HG02885 (cell line): ENCODE measurements at regions not wholly inside any gene's neighbourhood (a gene's known extent, or its start where the extent isn't known, plus 50 kb on each side); places are given as distances from the start of the nearest gene placed in this dataset.
"Not testable (repeated sequence)": the region's sequence is repeated elsewhere in the genome, so short reads cannot be mapped to it uniquely, and the experiment has no call there.

ENCODE experiments used
- ATAC-seq: cut with Tn5 transposase; IDR thresholded peaks from one replicate; pipeline ENCODE4 v1.9.1; 2021; ENCODE audit warnings: mild to moderate bottlenecking; ENCODE audit not compliant: unreplicated experiment, poor library complexity

DNA sequence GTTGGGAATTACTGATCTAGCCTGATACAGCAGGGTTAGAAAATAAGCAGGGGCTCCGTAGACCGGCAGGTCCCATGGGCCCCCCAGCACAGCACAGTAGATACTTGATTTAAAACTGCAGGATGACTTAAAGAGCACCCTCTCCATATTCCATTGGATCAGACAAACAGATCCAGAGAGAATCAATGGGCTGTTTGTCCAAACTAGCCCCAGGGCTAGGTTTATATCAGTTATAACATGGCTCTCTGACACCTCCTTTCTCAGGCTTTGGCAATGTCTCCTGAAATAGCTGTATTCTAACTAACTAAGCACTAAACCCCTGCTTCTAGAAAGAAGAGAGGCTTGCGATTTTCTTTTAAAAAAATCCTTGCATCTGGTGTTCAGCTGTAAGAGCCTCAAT lies 100.4 kb upstream of the GALNT18 start:
- no peak for ATAC-seq

DNA sequence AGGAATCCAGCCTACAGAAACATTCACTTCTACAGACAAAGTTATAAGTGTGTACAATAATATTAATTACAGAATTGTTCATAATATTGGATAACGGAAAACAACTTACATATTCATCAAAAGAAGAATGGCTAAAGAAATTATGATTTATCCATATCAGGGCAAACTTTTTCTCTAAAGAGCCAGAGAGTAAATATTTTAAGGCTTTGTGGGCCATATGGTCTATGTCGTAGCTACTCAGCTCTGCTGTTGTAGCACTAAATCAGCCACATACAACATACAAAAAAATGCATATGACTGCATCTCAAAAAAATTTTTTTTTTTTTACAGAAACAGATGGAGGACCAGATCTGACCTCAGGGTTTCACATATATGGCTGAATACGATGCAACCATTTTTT lies 96.7 kb upstream of the GALNT18 start:
- no peak for ATAC-seq

DNA sequence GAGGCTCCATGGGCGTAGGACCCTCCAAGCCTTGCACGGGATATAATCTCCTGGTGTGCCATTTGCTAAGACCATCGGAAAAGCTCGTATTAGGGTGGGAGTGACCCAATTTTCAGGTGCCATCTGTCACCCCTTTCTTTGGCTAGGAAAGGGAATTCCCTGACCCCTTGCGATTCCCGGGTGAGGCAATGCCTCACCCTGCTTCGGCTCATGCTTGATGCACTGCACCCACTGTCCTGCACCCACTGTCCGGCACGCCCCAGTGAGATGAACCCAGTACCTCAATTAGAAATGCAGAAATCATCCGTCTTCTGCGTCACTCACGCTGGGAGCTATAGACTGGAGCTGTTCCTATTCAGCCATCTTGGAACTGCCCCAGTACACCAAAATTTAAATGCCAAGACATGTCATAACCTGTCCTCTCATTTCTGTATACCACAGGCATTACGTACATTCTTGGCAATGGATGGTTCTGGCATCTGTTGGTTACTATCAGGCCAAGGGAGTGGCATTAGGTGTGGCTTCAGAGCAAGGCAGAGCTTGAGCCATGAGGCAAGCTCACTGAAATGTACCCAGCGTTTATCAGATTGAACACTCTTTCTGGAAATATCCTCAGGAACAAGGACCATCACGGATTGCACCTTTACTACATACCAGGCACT lies 95.4 kb upstream of the GALNT18 start:
- ATAC-seq, result no peak

DNA sequence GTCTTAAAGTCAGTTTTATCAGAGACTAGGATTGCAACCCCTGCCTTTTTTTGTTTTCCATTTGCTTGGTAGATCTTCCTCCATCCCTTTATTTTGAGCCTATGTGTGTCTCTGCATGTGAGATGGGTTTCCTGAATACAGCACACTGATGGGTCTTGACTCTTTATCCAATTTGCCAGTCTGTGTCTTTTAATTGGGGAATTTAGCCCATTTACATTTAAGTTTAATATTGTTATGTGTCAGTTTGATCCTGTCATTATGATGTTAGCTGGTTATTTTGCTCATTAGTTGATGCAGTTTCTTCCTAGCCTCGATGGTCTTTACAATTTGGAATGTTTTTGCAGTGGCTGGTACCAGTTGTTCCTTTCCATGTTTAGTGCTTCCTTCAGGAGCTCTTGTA lies 93.3 kb upstream of the GALNT18 start:
- ATAC-seq, result not testable (repeated sequence)

DNA sequence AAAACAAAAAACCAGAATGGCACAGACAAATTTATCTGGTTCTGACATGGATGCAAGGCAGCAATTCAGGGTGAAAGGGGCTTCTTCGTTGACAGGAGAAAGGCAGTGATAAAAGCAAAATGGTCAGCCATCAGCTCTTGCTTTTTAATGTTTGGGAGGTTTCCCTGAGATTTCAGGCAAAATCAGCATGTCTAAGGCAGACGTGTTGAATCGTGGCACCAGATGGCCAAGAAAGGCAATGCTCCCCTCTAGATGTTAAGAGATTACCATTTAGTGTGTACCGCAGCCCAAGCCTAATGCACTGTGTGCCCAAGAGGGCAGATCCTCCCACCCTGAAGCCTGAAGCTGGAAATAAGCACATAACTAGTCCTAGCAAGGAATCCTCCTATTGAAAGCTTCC lies 88.8 kb upstream of the GALNT18 start:
- no peak for ATAC-seq

DNA sequence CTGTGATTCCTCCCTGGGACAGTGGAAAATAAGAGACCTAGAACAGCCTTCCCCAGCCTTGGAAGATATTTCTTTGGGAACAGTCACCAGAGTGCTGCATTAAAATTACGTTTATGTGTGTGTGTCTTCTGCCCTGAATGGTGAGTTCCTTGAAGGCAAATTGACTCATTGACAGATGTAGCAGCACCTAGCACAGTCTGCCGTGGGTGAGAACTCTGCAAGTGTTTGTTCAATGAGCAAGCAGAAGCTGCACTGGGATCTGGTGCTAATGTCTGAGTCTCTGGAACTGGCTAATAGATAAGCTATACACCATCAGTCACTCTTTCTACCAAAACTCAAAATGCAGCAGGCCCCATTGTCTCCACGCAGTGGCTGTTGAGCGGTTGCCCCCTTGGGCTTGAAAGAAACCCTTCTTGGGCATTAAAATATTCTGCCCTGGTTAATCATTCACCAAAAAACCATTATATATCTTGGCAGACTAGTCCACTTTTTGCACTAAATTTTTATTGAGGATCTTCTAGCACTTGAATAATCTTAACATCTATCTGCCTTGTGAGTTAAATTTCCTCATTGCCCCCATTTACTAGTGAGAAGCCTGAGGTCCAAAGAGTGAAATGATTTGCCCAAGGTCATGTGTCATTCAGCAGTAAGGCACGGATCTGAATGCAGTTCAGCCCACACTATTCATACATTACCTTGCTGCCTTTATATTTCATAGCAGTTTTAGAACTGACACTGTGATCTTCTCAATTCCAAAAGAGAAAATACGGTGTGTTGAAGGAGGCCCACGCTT lies 87.8 kb upstream of the GALNT18 start:
- ATAC-seq, result no peak

DNA sequence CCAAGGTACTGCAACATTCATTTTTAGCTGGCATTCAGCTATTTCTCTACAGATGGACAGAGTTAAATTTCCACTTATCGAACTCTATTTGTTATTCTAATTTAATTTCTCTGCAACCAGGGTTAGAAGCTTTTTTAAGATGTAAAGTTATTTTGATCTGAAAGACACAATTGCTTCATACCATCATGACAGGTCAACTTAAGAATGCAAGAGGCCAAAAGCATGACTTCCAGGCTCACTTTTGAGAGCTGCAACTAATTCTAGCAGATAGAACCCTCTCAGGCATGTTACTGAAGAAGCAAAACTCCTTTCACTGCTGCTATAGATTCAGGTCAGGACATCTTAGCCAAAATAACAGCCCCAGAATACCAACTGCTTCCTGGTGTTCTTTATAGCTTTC lies 86.5 kb upstream of the GALNT18 start:
- no peak for ATAC-seq

DNA sequence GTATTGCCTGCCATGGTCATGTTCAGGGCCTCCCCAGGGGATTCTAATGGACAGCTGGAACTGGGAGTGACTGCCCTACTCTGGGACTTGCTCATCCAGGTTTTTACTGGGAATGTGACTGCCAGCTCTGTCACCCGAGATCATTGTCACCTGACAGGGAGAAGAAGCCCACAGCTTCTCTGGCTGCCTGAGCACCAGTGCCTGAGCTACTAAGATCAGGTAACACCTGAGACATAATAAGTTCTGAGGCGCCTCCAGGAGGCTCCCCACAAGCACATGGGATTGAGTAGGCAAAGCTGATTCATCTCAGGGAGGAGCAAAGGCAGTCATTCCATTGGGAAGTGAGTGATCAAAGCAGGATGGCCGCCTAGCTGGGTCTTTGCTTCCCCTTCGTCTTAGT lies 84.2 kb upstream of the GALNT18 start:
- no peak for ATAC-seq

DNA sequence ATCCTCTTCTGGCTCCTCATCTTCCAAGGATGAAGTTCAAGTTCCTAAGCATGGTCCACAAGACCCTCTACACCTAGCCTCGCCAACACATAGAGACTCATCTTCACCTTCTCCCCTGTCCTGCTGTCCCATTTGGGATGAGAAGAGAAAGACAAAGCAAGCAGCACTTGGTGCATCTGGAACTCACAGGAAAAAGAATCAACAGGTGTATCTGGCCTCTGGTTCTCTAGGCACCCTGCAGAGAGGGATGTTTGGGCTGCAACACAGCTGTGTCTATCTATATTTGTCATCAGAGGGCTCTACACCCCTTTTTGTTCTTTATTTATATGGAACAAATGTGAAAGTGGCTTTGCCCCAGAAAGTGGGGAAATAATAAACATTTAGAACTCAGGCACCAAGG lies 82.1 kb upstream of the GALNT18 start:
- ATAC-seq, result no peak

DNA sequence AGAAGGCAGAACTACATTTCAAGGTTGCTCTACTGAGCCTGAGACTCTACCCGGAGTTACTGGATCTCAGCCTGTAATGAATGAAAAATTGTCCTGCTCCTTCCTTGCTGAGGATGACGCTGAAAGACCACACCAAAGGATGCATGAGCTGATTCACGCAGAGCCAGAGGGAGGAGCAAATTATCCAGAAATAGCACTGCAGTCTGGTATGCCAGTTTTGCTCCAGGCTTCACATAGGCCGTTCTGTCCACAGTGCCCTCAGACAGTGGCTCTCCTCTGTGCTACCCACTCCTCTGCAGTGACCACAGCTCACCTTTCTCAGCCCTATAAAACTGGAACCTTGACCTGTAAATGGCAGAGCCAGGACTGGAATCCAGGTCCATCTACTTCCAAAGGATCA lies 79.3 kb upstream of the GALNT18 start:
- no peak for ATAC-seq

DNA sequence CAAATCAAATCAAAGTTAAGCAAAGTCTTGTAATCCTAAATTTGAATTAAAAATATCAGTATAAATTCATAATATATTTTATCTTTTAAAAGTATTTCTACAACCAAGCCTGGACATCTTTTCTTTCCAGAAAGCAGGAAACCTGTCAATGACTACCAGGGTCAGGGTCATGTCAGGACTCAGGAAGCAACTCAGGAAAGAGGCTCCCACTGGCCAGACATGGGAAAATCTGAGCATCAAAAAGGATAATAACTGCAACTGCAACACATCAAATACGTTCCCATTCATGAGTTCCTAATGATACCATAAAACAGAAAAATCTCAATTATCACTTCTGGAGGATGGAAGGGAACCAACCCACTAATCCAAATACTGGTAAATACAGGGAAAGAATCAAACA lies 76.0 kb upstream of the GALNT18 start:
- ATAC-seq, result no peak

DNA sequence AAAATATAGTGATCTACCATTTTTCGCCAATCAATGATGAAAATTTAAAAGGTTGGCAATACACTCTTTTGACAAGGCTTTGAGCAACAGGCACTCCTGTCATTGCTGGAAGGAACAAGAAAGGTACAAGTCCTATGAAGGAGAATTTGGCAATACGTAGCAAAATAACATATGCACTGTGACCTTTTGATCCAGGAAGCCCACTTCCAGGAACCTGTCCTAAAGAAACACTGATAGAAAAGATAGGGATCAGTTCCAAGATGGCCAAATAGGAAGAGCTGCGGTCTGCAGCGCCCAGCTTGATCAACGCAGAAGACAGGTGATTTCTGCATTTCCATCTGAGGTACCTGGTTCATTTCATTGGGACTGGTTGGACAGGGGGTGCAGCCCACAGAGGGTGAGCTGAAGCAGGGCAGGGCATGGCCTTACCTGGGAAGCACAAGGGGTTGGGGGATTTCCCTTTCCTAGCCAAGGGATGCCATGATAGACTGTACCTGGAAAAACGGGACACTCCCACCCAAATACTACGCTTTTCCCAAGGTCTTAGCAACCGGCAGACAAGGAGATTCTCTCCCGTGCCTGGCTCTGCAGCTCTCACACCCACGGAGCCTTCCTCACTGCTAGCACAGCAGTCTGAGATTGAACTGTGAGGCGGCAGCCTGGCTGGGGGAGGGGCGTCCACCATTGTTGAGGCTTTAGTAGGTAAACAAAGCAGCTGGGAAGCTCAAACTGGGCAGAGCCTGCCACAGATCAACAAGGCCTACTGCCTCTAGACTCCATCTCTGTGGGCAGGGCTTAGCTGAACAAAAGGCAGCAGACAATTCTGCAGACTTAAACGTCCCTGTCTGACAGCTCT lies 69.7 kb upstream of the GALNT18 start:
- no peak for ATAC-seq

DNA sequence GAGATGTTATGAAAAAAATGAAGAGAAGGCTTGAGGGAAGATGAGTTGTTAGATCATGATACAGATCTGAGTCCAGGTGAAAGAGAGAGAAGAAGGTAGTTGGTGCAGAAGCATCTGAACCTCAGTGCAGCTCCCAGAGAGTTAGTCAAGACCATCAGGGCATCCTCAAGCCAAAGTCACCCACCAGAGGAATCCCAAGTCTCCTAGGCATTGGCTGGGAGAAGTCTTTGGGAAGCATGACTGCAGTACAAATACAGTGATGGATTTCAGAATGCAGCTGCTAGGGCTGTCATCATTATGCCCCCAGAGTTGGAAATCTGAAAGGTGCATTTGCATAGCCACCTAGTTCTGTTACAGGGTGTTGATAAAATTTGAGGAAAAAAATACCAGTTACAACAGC lies 59.7 kb upstream of the GALNT18 start:
- ATAC-seq, result no peak

DNA sequence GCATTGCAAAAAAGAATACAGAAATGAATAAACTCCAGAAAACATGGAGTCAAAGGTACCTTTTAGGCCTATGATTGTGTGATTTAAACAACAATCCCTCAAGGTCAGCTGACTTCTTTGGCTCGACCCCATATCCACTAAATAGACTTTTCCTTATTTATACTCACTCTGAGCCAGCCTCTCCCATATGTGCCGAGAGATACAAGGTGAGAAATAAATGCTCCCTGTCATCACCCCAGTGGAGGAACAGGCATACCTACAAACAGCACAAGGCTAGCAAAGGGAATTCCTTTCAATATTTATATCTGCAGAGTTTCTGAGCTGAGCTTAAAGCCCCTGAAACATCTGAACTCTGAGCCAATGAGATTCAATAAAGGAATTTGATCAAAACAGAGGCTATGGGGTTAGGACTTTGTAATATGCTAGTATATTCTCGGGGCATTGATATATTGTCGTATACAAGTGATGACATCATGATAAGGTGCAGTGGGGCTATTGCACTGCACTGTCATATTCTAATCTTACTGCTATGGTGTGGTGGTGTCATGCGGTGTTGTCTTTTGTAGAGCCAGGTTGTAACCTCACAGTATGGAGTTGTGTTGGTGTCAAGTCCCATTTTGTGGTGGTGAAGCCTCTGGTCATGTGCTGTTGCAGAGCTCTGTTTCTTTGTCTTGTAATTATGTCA lies 56.0 kb upstream of the GALNT18 start:
- ATAC-seq, result no peak

DNA sequence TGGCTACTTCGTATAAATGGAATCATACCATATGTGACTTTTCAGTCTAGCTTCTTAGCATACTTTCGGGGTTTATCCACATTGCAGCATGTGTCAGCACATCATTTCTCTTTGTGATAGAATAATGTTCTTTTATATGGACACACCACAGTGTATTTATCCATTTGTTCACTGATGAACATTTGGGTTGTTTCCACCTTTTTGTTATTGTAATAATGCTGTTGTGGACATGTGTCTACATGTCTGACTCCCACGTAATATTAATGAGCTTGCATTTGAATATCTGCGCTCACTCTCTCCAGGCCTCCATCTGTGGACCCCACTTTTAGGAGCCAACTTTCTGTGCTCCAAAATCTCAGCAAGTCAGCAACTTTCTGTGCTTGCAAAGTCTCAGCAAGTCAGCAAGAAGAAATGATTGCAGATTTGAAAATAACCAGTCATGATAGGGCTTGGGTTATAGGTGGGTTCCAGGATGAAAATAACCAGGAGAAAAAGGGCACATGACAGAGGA lies 53.9 kb upstream of the GALNT18 start:
- ATAC-seq, result no peak

DNA sequence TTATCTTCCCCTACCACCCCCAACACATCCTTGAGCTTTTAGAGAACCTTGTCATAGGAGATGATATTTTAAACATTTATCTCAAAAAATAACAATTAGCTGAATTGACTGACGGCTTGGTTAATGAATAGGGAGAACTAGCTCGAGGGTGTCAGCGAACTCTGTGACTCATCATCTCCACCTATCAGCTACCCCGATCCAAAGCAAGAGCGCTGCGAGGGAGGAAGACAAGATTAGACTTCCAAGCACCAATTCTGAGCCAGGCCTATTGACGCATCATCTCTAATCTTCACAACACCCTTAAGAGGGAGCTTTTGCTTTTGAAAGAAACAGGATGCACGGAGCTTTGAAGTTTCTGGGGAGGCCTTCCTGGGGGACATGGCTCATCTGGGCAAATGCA lies 51.0 kb upstream of the GALNT18 start:
- no peak for ATAC-seq

DNA sequence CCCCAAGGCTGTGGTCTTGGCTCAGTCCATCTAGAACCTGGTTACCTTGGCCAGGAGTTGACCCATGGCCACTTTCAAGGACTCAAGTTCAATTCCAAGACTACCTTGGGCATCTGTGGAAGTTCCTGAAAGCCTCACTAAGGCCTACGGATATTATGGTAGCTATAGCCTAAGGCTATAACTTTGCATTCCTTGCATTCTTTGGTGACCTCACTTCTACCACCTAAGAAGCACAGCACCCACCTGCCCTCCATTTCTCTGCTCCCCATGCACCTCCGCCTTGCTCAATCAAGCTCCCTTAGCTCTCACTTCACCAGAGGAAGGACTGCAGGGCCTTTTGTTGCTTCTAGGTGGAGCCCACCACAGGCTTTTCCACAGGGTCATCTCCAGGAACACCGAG lies 50.3 kb upstream of the GALNT18 start:
- no peak for ATAC-seq
